ENCODE measurements at regions not wholly inside any gene's neighbourhood (a gene's known extent, or its start where the extent isn't known, plus 50 kb on each side); places are given as distances from the start of the nearest gene placed in this dataset.

DNA sequence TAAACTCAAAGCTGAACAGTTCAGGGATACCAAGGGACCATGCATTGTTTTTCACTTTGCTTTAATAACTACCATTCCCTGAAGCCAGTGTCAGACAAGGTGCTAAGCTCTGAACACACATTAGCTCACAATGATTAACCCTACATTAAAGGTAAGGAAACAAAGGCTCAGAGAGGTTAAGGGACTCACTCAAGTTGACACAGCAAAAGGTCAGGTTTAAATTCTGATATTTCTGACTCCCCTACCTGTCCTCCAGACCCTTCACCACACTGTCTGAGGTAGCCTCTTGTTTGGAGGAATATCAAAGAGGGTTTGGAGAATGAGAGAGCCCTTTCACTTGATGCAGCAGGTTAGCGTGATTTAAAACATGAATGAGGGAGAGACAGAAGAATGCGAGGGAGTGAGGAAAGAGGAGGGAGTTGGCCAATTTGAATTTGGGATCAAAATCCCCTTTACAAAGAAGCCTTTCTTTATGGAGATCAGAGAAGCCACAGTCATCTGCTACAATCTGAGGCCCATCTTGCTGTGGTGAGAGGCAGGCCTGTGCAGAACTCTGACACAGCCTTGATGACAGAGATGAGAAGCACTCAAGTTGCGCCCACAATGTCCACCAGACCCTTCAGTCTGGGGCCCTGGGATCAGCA lies 103.5 kb downstream of the FHDC1 start:
- Histone ChIP-seq H3K9me3 (ENCODE audit: low read depth) (no peaks in the 10 kb centered on the region), H2AFZ (replicated peaks) (no peak overlapping the region), H3K27me3 (no peaks in the 10 kb centered on the region), H3K4me1 (peaks cover 28% of the 10 kb centered on the region), H3K79me2 (ENCODE audit: low read depth) (no peaks in the 10 kb centered on the region), H3K9ac (no peak overlapping the region), H4K20me1 (ENCODE audit: low read depth) (no peaks in the 10 kb centered on the region), H3K4me3 (no peak overlapping the region), H3K27ac (no peak overlapping the region), H3K36me3 (no peaks in the 10 kb centered on the region), H3F3A (ENCODE audit: low read depth) (peaks cover 3% of the 10 kb centered on the region), H3K4me2 (no peak overlapping the region)
- Mint-ChIP-seq H3K27ac (no peak overlapping the region), H3K9me3 (peaks cover 13% of the 10 kb centered on the region), H3K4me1 (peaks cover 10% of the 10 kb centered on the region), H3K27me3 (ENCODE audit: insufficient read depth, low read depth) (peaks cover 7% of the 10 kb centered on the region), H3K4me3 (no peak overlapping the region), H3K36me3 (no peaks in the 10 kb centered on the region)
- no peak for DNase-seq (ENCODE audit: low spot score)
- TF ChIP-seq EZH2 (IDR thresholded peaks at IDR 0.05), result no peak
- no peak for TF ChIP-seq EZH2phosphoT487 (IDR thresholded peaks at IDR 0.05)
- TF ChIP-seq, protein P1, sequence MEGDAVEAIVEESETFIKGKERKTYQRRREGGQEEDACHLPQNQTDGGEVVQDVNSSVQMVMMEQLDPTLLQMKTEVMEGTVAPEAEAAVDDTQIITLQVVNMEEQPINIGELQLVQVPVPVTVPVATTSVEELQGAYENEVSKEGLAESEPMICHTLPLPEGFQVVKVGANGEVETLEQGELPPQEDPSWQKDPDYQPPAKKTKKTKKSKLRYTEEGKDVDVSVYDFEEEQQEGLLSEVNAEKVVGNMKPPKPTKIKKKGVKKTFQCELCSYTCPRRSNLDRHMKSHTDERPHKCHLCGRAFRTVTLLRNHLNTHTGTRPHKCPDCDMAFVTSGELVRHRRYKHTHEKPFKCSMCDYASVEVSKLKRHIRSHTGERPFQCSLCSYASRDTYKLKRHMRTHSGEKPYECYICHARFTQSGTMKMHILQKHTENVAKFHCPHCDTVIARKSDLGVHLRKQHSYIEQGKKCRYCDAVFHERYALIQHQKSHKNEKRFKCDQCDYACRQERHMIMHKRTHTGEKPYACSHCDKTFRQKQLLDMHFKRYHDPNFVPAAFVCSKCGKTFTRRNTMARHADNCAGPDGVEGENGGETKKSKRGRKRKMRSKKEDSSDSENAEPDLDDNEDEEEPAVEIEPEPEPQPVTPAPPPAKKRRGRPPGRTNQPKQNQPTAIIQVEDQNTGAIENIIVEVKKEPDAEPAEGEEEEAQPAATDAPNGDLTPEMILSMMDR (IDR thresholded peaks at IDR 0.05), result no peak

DNA sequence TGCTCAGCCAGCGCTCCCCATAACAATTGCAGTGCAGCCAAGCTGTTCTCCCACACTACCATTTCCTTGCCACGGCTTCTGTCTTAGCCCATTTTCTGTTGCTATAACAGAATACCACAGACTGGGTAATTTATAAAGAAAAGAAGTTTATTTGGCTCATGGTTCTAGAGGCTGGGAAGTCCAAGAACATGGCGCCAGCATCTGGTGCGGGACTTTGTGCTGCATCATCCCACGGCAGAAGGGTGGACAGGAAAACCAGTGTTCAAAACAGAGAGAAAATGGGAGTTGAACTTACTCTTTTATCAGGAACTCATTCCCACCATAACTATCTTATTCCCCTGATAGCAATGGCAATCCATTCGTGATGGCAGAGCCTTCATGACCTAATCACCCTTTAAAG lies 104.6 kb downstream of the FHDC1 start:
- Histone ChIP-seq H3K36me3 (no peaks in the 10 kb centered on the region), H3K27me3 (no peaks in the 10 kb centered on the region), H3K4me3 (no peak overlapping the region), H3K9me3 (ENCODE audit: low read depth) (no peaks in the 10 kb centered on the region), H3K4me2 (no peak overlapping the region), H4K20me1 (ENCODE audit: low read depth) (no peaks in the 10 kb centered on the region), H3K79me2 (ENCODE audit: low read depth) (no peaks in the 10 kb centered on the region), H3K27ac (no peak overlapping the region), H3K9ac (no peak overlapping the region), H3F3A (ENCODE audit: low read depth) (no peaks in the 10 kb centered on the region), H3K4me1 (peaks cover 18% of the 10 kb centered on the region), H2AFZ (replicated peaks) (no peak overlapping the region)
- Mint-ChIP-seq H3K27ac (no peak overlapping the region), H3K36me3 (no peaks in the 10 kb centered on the region), H3K4me1 (peaks cover 4% of the 10 kb centered on the region), H3K4me3 (no peak overlapping the region), H3K9me3 (peaks cover 13% of the 10 kb centered on the region), H3K27me3 (ENCODE audit: insufficient read depth, low read depth) (peaks cover 3% of the 10 kb centered on the region)
- TF ChIP-seq EZH2phosphoT487 (IDR thresholded peaks at IDR 0.05) (no peak), EZH2 (IDR thresholded peaks at IDR 0.05) (no peak)
- TF ChIP-seq, protein P1 (IDR thresholded peaks at IDR 0.05), result no peak
- no peak for DNase-seq (ENCODE audit: low spot score)

DNA sequence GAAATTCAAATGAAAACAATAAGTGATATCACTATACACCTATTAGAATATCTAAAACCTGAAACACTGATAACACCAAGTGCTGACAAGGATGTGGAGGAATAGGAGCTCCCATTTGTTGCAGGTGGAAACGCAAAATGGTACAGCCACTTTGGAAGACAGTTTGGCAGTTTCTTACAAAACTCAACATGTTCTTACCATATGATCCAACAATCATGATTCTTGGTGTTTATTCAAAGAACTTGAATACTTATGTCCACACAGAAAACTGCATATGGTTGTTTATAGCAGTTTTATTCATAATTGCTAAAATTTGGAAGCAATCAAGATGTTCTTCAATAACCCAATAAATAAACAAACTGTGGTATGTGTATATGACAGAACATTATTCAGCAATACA lies 107.9 kb downstream of the FHDC1 start:
- Mint-ChIP-seq H3K27ac (no peak overlapping the region), H3K9me3 (peaks cover 10% of the 10 kb centered on the region)

More for the DNA sequence above, 107.9 kb downstream of the FHDC1 start:
- TF ChIP-seq EZH2phosphoT487 (IDR thresholded peaks at IDR 0.05) (no peak), EZH2 (IDR thresholded peaks at IDR 0.05) (no peak)
- TF ChIP-seq, protein P1 (IDR thresholded peaks at IDR 0.05), result no peak
- no peak overlapping the region for H3K27ac ChIP-seq
- no peaks in the 10 kb centered on the region for H3K79me2 ChIP-seq (ENCODE audit: low read depth)
- no peaks in the 10 kb centered on the region for H3K36me3 ChIP-seq
- H3F3A ChIP-seq (ENCODE audit: low read depth), result no peaks in the 10 kb centered on the region
- Mint-ChIP-seq H3K4me1 (no peaks in the 10 kb centered on the region), H3K4me3 (no peak overlapping the region), H3K27me3 (ENCODE audit: insufficient read depth, low read depth) (no peaks in the 10 kb centered on the region), H3K36me3 (no peaks in the 10 kb centered on the region)
- H4K20me1 ChIP-seq (ENCODE audit: low read depth), result no peaks in the 10 kb centered on the region
- no peak overlapping the region for H2AFZ ChIP-seq (replicated peaks)
- H3K9ac ChIP-seq, result no peak overlapping the region
- H3K4me3 ChIP-seq, result no peak overlapping the region
- no peak for DNase-seq (ENCODE audit: low spot score)
- H3K4me1 ChIP-seq, result peaks cover 7% of the 10 kb centered on the region
- no peaks in the 10 kb centered on the region for H3K9me3 ChIP-seq (ENCODE audit: low read depth)
- H3K27me3 ChIP-seq, result no peaks in the 10 kb centered on the region
- no peak overlapping the region for H3K4me2 ChIP-seq

All from neural progenitor cell (in vitro differentiated cells).